Hematopoietic multipotent progenitor cell treated with erythropoietin and hydrocortisone succinate and interleukin-3 and kit ligand, for 8 days (in vitro differentiated cells): ENCODE measurements at regions not wholly inside any gene's neighbourhood (a gene's known extent, or its start where the extent isn't known, plus 50 kb on each side); places are given as distances from the start of the nearest gene placed in this dataset.

Experiments used
- DNase-seq: peaks from one replicate; pipeline ENCODE4 v3.0.0-alpha.2; 2015

GRCh38 chr4:123819362-123820035, 422.9 kb downstream of the SPRY1 start:
- no peak for DNase-seq

GRCh38 chr4:123821861-123822260, 425.3 kb downstream of the SPRY1 start:
- DNase-seq, result no peak

- DNase-seq, result no peak
Observed at GRCh38 chr4:123822353-123822752, 425.8 kb downstream of the SPRY1 start.

GRCh38 chr4:123823244-123823643, 426.6 kb downstream of the SPRY1 start:
- no peak for DNase-seq

GRCh38 chr4:123824524-123824923, 427.9 kb downstream of the SPRY1 start:
- DNase-seq, result no peak

- no peak for DNase-seq
Observed at GRCh38 chr4:123825596-123826291, 429.1 kb downstream of the SPRY1 start.

- DNase-seq, result no peak
Observed at GRCh38 chr4:123826896-123827295, 430.3 kb downstream of the SPRY1 start.

GRCh38 chr4:123827511-123827910, 430.9 kb downstream of the SPRY1 start:
- DNase-seq, result no peak

GRCh38 chr4:123830930-123831329, 434.3 kb downstream of the SPRY1 start:
- DNase-seq, result no peak

- no peak for DNase-seq
Observed at GRCh38 chr4:123832173-123833026, 435.8 kb downstream of the SPRY1 start.

GRCh38 chr4:123833171-123833643, 436.6 kb downstream of the SPRY1 start:
- no peak for DNase-seq

GRCh38 chr4:123835831-123836590, 439.4 kb downstream of the SPRY1 start:
- DNase-seq, result no peak

GRCh38 chr4:123836851-123837595, 440.4 kb downstream of the SPRY1 start:
- DNase-seq, result no peak

- DNase-seq, result no peak
Observed at GRCh38 chr4:123838474-123838873, 441.9 kb downstream of the SPRY1 start.

- no peak for DNase-seq
Observed at GRCh38 chr4:123840197-123840596, 443.6 kb downstream of the SPRY1 start.

- DNase-seq, result no peak
Observed at GRCh38 chr4:123841447-123842121, 445.0 kb downstream of the SPRY1 start.

- DNase-seq, result no peak
Observed at GRCh38 chr4:123843137-123843536, 446.5 kb downstream of the SPRY1 start.

- no peak for DNase-seq
Observed at GRCh38 chr4:123844374-123844773, 447.8 kb downstream of the SPRY1 start.

- no peak for DNase-seq
Observed at GRCh38 chr4:123846092-123846491, 449.5 kb downstream of the SPRY1 start.

- DNase-seq, result no peak
Observed at GRCh38 chr4:123846561-123846960, 450.0 kb downstream of the SPRY1 start.

GRCh38 chr4:123848606-123849005, 452.0 kb downstream of the SPRY1 start:
- no peak for DNase-seq
